T-cell (primary cell): ENCODE measurements at regions not wholly inside any gene's neighbourhood (a gene's known extent, or its start where the extent isn't known, plus 50 kb on each side); places are given as distances from the start of the nearest gene placed in this dataset.
"Not testable (repeated sequence)": the region's sequence is repeated elsewhere in the genome, so short reads cannot be mapped to it uniquely, and the experiment has no call there.

ENCODE experiments used
- ATAC-seq, 4 experiments: fragments of 200-7000 bp in 3 of 4; fragments of 150-1000 bp in 1 of 4; cut with Tn5 transposase; replicated peaks in 1 of 4; 1 replicate in 3 of 4; 2 replicates in 1 of 4; pipeline ENCODE4 v1.10.0; 2021; ENCODE audit warnings: moderate library complexity in 3 of 4, mild to moderate bottlenecking in 2 of 4, moderate number of reproducible peaks in 1 of 4
- CTCF ChIA-PET, 2 donors: fragments of 300-600 bp; sonication (Branson Sonifier 250); formaldehyde crosslinking; loops; one replicate each; lab custom pipeline; 2022; ENCODE audit warnings: antibody characterized with exemption in 2 of 2; lab: Charles Lee
- POLR2A ChIA-PET, 2 donors: fragments of 300-600 bp; sonication (Branson Sonifier 250); formaldehyde crosslinking; loops; one replicate each; lab custom pipeline; 2022; ENCODE audit warnings: antibody characterized with exemption in 2 of 2; lab: Charles Lee
- DNase-seq, 35 experiments: peaks; one replicate each; pipeline versions ENCODE4 v3.0.0 to v3.0.0-alpha.2; 2013 to 2023
- H3K27ac ChIP-seq: one replicate; pipeline ENCODE4 v1.5.1; 2013; ENCODE audit warnings: low read length
- H3K27me3 ChIP-seq, 2 experiments: replicated peaks in 1 of 2; 1 replicate in 1 of 2; 2 replicates in 1 of 2; pipeline versions ENCODE4 v1.6.1 to v1.7.0; 2013; ENCODE audit warnings: low read length in 1 of 2, mixed read lengths in 1 of 2; ENCODE audit not compliant: control insufficient read depth in 2 of 2, insufficient read depth in 2 of 2; ENCODE audit errors: extremely low read depth in 1 of 2
- H3K36me3 ChIP-seq, 2 donors: 1 replicate in 1 of 2; 2 replicates in 1 of 2; pipeline versions ENCODE4 v1.6.1 to v1.7.0; 2013; ENCODE audit warnings: low read length in 1 of 2; ENCODE audit not compliant: control insufficient read depth in 2 of 2, insufficient read depth in 1 of 2; ENCODE audit errors: extremely low read depth in 1 of 2
- H3K4me1 ChIP-seq, 2 experiments: 1 replicate in 1 of 2; 2 replicates in 1 of 2; pipeline versions ENCODE4 v1.6.1 to v1.7.0; 2013; ENCODE audit warnings: low read length in 2 of 2, mixed read lengths in 1 of 2; ENCODE audit not compliant: insufficient read depth in 2 of 2, control insufficient read depth in 1 of 2; ENCODE audit errors: extremely low read depth in 1 of 2
- H3K4me3 ChIP-seq, 2 donors: 1 replicate in 1 of 2; 2 replicates in 1 of 2; pipeline versions ENCODE4 v1.5.1 to v1.7.0; 2013; ENCODE audit warnings: mild to moderate bottlenecking in 2 of 2, low read length in 1 of 2, moderate library complexity in 1 of 2; ENCODE audit not compliant: control insufficient read depth in 1 of 2; ENCODE audit errors: extremely low read depth in 1 of 2
- H3K9me3 ChIP-seq: 2 replicates; pipeline ENCODE4 v1.7.0; 2013
- H3K27ac Mint-ChIP-seq, 2 donors: one replicate each; pipeline ENCODE4 v1.8.0; 2020 to 2021; ENCODE audit warnings: mild to moderate bottlenecking in 2 of 2, mixed read lengths in 2 of 2
- H3K27me3 Mint-ChIP-seq, 2 donors: one replicate each; pipeline ENCODE4 v1.8.0; 2021 to 2022; ENCODE audit warnings: mixed read lengths in 2 of 2
- H3K36me3 Mint-ChIP-seq: one replicate; pipeline ENCODE4 v1.8.0; 2021; ENCODE audit warnings: mixed read lengths
- H3K4me1 Mint-ChIP-seq, 3 donors: one replicate each; pipeline ENCODE4 v1.8.0; 2020 to 2022; ENCODE audit warnings: mixed read lengths in 3 of 3, mild to moderate bottlenecking in 1 of 3
- H3K4me3 Mint-ChIP-seq, 3 donors: one replicate each; pipeline ENCODE4 v1.8.0; 2020 to 2022; ENCODE audit warnings: mild to moderate bottlenecking in 3 of 3, mixed read lengths in 3 of 3, moderate library complexity in 3 of 3
- H3K9me3 Mint-ChIP-seq, 3 donors: one replicate each; pipeline ENCODE4 v1.8.0; 2020 to 2022; ENCODE audit warnings: mixed read lengths in 3 of 3
- WGBS: methylation state at CpG from one replicate; pipeline ENCODE4 v1.1.5; 2013; ENCODE audit warnings: missing lambda C conversion rate; ENCODE audit not compliant: insufficient coverage; 5-methylcytosine and 5-hydroxymethylcytosine counted together

- POLR2A ChIA-PET, result no interaction called here
- DNase-seq (no peak), ATAC-seq (no peak)
- Mint-ChIP-seq H3K9me3 (peaks cover 3 to 7% (median 7%) of the 10 kb centered on the region in 3 donors), H3K27me3 (no peaks in the 10 kb centered on the region), H3K4me1 (no peaks in the 10 kb centered on the region), H3K36me3 (no peaks in the 10 kb centered on the region), H3K4me3 (no peak overlapping the region), H3K27ac (no peak overlapping the region)
- WGBS, result no CpG with 5 or more reads among the region's 1 CpG
- H3K4me1 ChIP-seq, result no peaks in the 10 kb centered on the region
- H3K9me3 ChIP-seq, result no peaks in the 10 kb centered on the region
- no peaks in the 10 kb centered on the region for H3K27me3 ChIP-seq
- H3K27ac ChIP-seq, result no peak overlapping the region
- H3K36me3 ChIP-seq, result no peaks in the 10 kb centered on the region
- no peak overlapping the region for H3K4me3 ChIP-seq
- CTCF ChIA-PET, result no interaction called here
Observed at GRCh38 chr4:157687971-157688370, 467.4 kb downstream of the GRIA2 start.

- H3K27me3 ChIP-seq, H3K36me3 Mint-ChIP-seq, H3K36me3 ChIP-seq, ATAC-seq, H3K4me1 ChIP-seq, H3K27ac Mint-ChIP-seq, DNase-seq, H3K9me3 ChIP-seq, CTCF ChIA-PET, H3K4me1 Mint-ChIP-seq, H3K4me3 ChIP-seq, POLR2A ChIA-PET, H3K4me3 Mint-ChIP-seq, H3K27me3 Mint-ChIP-seq, H3K27ac ChIP-seq: not testable (repeated sequence)
- peaks cover 10 to 17% (median 13%) of the 10 kb centered on the region in 3 donors for H3K9me3 Mint-ChIP-seq
Observed at GRCh38 chr4:157679326-157679725, 458.8 kb downstream of the GRIA2 start.

DNA sequence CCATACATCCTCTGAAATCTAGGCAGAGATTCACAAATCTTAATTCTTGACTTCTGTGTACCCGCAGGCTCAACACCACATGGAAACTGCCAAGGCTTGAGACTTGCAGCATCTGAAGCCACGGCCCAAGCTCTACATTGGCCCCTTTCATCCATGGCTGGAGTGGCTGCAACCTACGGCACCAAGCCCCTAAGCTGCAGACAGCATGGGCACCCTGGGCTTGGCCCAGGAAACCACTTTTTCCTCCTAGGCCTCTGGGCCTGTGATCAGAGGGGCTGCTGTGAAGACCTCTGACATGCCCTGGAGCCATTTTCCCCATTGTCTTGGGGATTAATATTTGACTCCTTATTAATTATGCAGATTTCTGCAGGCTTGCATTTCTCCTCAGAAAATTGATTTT is 457.9 kb downstream of the GRIA2 start:
- Mint-ChIP-seq H3K36me3 (no peaks in the 10 kb centered on the region), H3K4me1 (no peaks in the 10 kb centered on the region), H3K4me3 (no peak overlapping the region), H3K27me3 (no peaks in the 10 kb centered on the region), H3K9me3 (peaks cover 8 to 14% (median 12%) of the 10 kb centered on the region in 3 donors), H3K27ac (no peak overlapping the region)
- Histone ChIP-seq H3K4me1 (no peaks in the 10 kb centered on the region), H3K27me3 (no peaks in the 10 kb centered on the region), H3K9me3 (no peaks in the 10 kb centered on the region), H3K36me3 (no peaks in the 10 kb centered on the region), H3K27ac (no peak overlapping the region), H3K4me3 (no peak overlapping the region)
- POLR2A ChIA-PET, result no interaction called here
- CTCF ChIA-PET, result no interaction called here
- ATAC-seq (no peak), DNase-seq (no peak)
- WGBS, result 75% methylated on average over 3 of the region's 3 CpGs

DNA sequence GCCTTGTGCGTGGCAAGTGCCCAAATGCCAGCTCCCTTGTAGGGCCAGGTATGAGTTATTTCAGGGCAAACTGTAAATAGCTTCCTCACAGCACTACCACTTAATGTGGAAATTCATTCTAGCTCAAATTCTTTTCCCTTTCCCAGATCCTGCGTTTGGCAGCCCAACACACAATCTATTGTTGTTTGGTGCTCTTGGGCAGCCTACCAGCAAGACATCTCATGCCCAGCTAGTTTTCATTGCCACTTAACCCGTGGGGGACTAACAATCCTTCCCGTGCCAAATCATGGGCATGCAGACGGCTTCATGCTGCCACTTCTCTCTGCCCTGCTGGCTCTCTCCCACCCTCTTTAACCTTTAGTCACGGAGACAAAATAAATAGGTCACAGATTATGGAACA is 454.2 kb downstream of the GRIA2 start:
- H3K9me3 ChIP-seq, result no peaks in the 10 kb centered on the region
- POLR2A ChIA-PET, result no interaction called here
- H3K36me3 ChIP-seq, result no peaks in the 10 kb centered on the region
- WGBS, result 46% methylated on average over 4 of the region's 6 CpGs
- no peak for DNase-seq
- Mint-ChIP-seq H3K9me3 (peaks cover 11 to 21% (median 15%) of the 10 kb centered on the region in 3 donors), H3K4me3 (no peak overlapping the region), H3K27me3 (no peaks in the 10 kb centered on the region), H3K27ac (no peak overlapping the region), H3K4me1 (no peaks in the 10 kb centered on the region), H3K36me3 (no peaks in the 10 kb centered on the region)
- no peaks in the 10 kb centered on the region for H3K4me1 ChIP-seq
- no peak overlapping the region for H3K4me3 ChIP-seq
- no peak overlapping the region for H3K27ac ChIP-seq
- CTCF ChIA-PET, result no interaction called here
- no peaks in the 10 kb centered on the region for H3K27me3 ChIP-seq
- ATAC-seq, result no peak

- Histone ChIP-seq H3K4me1 (no peaks in the 10 kb centered on the region), H3K27me3 (no peaks in the 10 kb centered on the region), H3K36me3 (no peaks in the 10 kb centered on the region), H3K9me3 (no peaks in the 10 kb centered on the region), H3K4me3 (no peak overlapping the region), H3K27ac (no peak overlapping the region)
- no peak overlapping the region for H3K27ac Mint-ChIP-seq
- no peaks in the 10 kb centered on the region for H3K27me3 Mint-ChIP-seq
- H3K36me3 Mint-ChIP-seq, result no peaks in the 10 kb centered on the region
- ChIA-PET CTCF (no interaction called here), POLR2A (no interaction called here)
- ATAC-seq, result no peak
- H3K4me1 Mint-ChIP-seq, result no peaks in the 10 kb centered on the region
- peaks cover 9 to 11% (median 9%) of the 10 kb centered on the region in 3 donors for H3K9me3 Mint-ChIP-seq
- no peak for DNase-seq
- H3K4me3 Mint-ChIP-seq, result no peak overlapping the region
Observed at GRCh38 chr4:157667836-157668235, 447.3 kb downstream of the GRIA2 start.

DNA sequence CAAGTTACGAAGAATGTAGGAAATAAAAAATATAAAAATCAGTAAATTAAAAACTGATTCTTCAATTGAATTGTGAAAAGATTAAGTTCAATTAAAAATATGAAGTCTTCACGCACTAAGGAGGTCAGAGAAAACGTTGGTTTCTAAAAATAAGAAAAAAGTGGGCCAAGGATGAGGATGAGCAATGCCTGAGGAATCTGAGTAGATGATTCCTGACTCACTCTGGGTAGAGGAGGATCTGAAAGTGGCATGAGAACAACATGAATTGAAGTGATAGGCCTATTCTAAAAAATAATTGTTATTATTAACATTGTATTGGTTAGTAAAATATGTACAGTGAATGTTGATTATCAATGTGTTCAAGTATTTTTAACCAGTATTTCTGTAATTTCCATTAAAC is 444.2 kb downstream of the GRIA2 start:
- H3K27me3 Mint-ChIP-seq, result no peaks in the 10 kb centered on the region
- CTCF ChIA-PET, result no interaction called here
- no peaks in the 10 kb centered on the region for H3K27me3 ChIP-seq
- ATAC-seq (no peak), DNase-seq (no peak)
- 39% methylated on average over 2 of the region's 3 CpGs for WGBS
- no peak overlapping the region for H3K4me3 ChIP-seq
- peaks cover 0 to 9% (median 4%) of the 10 kb centered on the region in 3 donors for H3K9me3 Mint-ChIP-seq
- H3K27ac ChIP-seq, result no peak overlapping the region
- no peak overlapping the region for H3K27ac Mint-ChIP-seq
- H3K4me3 Mint-ChIP-seq, result no peak overlapping the region
- no peaks in the 10 kb centered on the region for H3K4me1 ChIP-seq
- no peaks in the 10 kb centered on the region for H3K36me3 ChIP-seq
- POLR2A ChIA-PET, result no interaction called here
- H3K9me3 ChIP-seq, result no peaks in the 10 kb centered on the region
- no peaks in the 10 kb centered on the region for H3K4me1 Mint-ChIP-seq
- H3K36me3 Mint-ChIP-seq, result no peaks in the 10 kb centered on the region

- Mint-ChIP-seq H3K9me3 (peaks cover 2 to 5% (median 3%) of the 10 kb centered on the region in 3 donors), H3K4me3 (no peak overlapping the region), H3K27me3 (no peaks in the 10 kb centered on the region), H3K4me1 (no peaks in the 10 kb centered on the region), H3K36me3 (no peaks in the 10 kb centered on the region), H3K27ac (no peak overlapping the region)
- H3K9me3 ChIP-seq, result no peaks in the 10 kb centered on the region
- no peak overlapping the region for H3K27ac ChIP-seq
- no peak for DNase-seq
- H3K4me1 ChIP-seq, result no peaks in the 10 kb centered on the region
- WGBS, result no CpG with 5 or more reads among the region's 6 CpGs
- POLR2A ChIA-PET, result no interaction called here
- no peak overlapping the region for H3K4me3 ChIP-seq
- CTCF ChIA-PET, result no interaction called here
- ATAC-seq, result no peak
- H3K36me3 ChIP-seq, result no peaks in the 10 kb centered on the region
- no peaks in the 10 kb centered on the region for H3K27me3 ChIP-seq
Observed at GRCh38 chr4:157655096-157655809, 434.7 kb downstream of the GRIA2 start.
